NCI-H187 (cell line): ENCODE measurements at regions not wholly inside any gene's neighbourhood (a gene's known extent, or its start where the extent isn't known, plus 50 kb on each side); places are given as distances from the start of the nearest gene placed in this dataset.

Source experiments
- DNase-seq, 2 experiments: peaks; one replicate each; lab custom pipeline; 2025; lab: John Stamatoyannopoulos, UW

DNA sequence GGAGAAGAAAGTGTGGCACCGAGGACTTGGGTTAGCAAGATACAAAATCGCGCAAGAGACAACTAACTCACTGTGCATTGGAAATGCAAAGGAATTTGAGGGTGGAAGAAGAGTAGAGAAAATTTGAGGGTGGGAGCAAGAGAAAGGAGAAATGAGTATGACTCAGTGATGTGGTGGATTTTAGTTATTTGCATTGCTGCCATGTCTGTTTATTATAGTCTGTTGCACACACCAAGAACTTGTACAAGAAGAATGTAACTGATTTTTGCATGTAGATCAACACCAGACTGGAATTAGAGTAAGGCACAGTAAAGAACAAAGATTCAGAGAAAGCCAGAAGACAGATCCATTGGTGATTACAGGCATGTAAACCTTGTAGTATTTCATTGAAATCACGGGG lies 71.6 kb upstream of the SMIM36 start:
- no peak for DNase-seq

DNA sequence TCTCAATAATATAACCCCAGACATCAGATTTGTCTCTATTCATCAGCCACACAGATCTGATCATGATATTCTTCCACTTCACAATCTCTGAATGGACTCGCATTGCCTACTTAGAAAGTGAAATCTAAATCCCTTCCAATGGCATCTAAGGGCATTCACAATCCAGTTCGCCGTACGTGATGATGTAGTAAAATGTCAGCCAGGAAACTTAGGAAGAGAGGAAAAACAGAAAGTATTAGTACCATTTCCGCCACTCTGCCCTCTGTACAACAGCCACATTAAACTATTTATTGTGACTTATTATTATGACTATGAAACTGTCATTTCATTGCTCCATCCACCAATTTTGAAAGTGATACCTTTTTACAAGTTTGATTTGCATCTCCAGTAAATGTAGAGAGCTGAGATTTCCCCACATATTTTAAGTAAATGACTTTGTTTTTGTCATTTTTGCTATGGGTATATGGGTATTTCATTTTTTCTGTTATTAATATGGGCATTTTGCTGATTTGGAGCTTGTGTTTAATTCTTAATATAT lies 69.4 kb upstream of the SMIM36 start:
- no peak for DNase-seq

DNA sequence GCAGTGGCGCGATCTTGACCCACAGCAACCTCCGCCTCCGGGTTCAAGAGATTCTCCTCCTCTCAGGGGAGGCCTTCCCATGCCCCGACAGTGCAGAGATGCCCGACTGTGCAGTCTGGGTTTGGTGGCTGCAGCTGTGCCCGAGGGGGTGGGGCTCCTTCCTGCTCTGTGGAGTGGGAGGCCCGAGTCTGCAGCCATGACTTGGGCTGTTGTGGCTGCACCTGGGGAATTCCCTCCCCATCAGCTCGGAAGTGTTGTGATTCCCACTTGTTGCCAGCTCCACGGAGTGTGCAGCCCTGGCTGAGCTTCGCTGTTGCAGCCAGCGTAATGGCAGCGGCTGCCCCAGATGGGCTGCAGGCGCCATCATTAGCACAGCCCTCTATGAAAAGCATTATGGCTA lies 66.4 kb upstream of the SMIM36 start:
- peak; percentile 25 to 37 for DNase-seq

DNA sequence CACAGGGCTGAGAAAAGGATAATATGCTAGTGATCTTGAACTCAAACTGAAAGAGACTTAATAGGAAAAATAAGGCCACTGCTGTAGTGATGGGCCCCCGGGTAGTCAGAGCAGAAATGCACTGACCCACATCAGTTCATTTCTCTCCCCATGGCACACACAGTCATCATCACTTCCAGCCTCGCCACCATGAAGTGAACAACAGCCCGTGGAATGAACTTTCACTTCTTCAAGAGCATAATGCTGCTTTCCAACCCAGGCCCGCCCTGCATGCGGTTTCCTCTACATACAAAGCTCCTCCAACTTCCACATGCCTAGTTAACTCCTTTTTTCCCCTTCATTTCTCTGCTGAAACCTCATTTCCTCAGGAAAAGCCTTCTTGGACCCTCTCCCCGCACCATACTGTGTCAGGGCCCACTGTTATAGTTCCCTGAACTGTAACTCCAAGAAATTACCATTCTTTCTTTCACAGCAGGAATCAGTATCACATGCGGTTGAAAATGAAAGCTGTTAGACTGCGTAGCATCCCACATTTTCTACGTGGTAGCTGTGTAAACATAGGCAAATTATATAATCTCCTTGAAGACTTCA lies 65.8 kb upstream of the SMIM36 start:
- DNase-seq, result peak in 1 of 2 experiments; percentile 10

GRCh38 chr17:55576237-55576995 lies 65.2 kb upstream of the SMIM36 start:
- no peak for DNase-seq

- DNase-seq, result no peak
Measured at GRCh38 chr17:55575058-55575636, 63.9 kb upstream of the SMIM36 start.

DNA sequence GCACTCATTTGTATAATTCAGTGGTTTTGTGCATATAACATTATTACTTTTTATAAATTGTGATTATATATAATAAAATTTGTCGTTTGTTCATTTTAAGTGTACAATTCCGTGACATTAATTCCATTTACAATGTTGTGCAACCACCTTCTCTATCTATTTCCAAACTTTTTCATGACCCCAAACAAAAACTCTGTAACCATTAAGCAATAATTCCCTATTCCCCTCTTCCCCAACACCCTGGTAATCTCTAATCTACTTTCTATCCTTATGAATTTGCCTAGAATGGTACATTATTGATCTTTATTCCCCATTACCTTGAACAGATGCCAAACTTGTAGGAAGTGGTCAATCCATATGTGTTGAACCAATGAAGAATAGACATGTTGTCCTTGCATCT lies 61.3 kb upstream of the SMIM36 start:
- DNase-seq, result no peak

- DNase-seq, result no peak
Measured at GRCh38 chr17:55572139-55572538, 60.9 kb upstream of the SMIM36 start.

- DNase-seq, result no peak
Measured at GRCh38 chr17:55571095-55571494, 59.8 kb upstream of the SMIM36 start.

DNA sequence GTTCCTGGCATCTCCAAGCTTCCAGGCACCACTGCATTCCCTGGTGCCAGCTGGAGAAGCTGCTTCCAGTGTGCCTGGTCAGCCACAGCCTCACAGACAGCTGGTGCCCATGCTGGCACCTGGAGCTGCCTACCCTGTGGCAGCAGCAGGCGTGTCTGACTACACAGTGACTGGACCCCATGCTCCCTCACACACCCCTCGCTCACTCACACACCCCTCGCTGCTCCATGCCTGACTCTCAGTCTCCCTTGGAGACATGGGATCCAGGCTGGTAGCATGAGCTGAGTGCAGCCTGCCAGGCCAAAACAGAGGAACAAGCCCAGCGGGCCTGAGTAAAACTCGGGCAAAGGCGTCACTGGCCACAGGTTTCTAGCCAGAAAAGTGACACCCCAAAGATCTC lies 59.1 kb upstream of the SMIM36 start:
- DNase-seq, result no peak

DNA sequence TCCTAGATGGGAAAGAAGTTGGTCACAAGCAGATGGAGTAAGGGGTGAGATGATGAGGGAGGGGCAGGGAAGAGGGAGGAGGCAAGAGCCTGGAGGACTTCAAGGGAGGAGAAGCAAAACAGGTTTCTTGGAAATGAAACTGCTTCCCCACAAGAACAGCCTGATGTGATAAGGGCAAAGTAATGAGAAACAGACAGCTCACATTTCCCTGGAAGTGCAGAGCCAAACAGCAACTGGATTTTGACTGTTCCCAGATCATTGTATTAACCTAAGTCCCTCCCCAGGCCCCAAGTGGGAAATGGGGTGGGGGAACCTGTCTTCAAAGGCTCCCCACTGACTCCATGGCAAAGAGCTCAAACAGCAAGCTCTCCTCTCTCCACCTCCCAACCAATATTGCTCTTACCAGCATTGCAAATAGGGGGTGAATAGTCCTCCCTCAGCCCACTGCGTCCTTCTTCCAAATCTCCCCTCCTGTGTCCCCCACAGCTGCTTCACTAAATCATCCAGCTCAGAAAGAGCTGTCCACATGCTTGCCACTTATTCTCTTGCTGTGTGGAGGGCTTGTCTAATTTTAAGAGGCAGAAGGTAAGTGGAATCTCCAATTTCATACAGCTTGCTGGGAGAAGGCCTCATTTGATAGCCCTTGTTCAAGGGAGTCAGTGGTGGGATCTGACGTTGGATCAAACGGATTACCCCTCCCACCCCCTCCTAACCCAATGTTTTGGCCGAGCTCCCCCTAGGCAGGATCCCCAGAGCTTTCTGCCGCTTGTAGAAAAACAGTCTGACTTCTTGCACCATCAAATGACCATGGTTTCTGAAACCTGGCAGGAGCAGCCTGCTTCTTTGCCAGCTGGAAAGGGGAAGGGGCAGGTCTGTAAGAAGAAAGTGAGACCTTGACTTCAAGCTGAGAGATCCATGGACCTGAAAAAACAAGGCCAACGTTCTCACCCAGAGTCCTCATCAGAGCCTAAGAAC lies 56.3 kb upstream of the SMIM36 start:
- peak; percentile 36 to 52 for DNase-seq

- no peak for DNase-seq
Measured at GRCh38 chr17:55564081-55564480, 52.8 kb upstream of the SMIM36 start.

GRCh38 chr17:55563363-55563762 lies 52.1 kb upstream of the SMIM36 start:
- DNase-seq, result no peak

- no peak for DNase-seq
Measured at GRCh38 chr17:55561973-55562495, 50.8 kb upstream of the SMIM36 start.

DNA sequence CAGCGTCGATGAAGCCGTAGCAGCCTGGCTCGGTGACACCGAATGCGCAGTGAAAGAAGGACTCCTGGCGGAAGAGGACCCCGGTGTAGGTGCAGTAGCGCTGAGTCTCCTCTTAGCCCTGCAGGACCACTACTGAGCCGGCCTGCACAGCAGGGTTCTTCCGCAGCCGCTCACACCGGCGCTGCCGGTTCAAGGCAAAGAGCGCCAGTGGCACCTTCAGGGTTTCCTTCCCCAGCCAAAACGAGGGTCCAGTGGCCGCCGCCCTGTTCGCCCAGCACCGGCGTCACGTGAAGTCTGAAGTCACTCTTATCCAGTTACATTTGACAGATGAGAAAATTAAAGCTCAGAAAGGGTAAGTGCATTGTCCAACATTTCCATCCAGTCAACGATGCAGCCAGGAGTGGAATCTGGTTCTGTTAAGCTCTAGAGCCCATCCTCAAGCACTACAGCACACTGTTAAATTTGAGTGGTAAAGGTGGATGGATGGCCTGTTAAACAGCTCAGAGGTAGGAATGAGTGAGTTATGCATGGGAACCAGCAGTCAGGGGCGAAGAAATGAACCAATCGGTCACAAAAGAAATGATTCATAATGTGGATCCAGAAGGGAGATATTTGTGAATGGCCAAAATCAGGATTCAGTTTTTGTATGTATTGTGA lies 50.2 kb upstream of the SMIM36 start:
- no peak for DNase-seq
